NB4 (cell line): ENCODE measurements at regions not wholly inside any gene's neighbourhood (a gene's known extent, or its start where the extent isn't known, plus 50 kb on each side); places are given as distances from the start of the nearest gene placed in this dataset.

ENCODE experiments used
- CTCF ChIP-seq: IDR thresholded peaks from one replicate; pipeline ENCODE4 v1.5.1; 2012; ENCODE audit warnings: low read depth, low read length
- MYC ChIP-seq: IDR thresholded peaks from 2 replicates; pipeline ENCODE4 v1.6.1; 2011; ENCODE audit warnings: low read depth, low read length
- TF ChIP-seq, protein P1 (sequence below): IDR thresholded peaks from 2 replicates; pipeline ENCODE4 v1.6.1; 2011; ENCODE audit warnings: low read depth, low read length

DNA sequence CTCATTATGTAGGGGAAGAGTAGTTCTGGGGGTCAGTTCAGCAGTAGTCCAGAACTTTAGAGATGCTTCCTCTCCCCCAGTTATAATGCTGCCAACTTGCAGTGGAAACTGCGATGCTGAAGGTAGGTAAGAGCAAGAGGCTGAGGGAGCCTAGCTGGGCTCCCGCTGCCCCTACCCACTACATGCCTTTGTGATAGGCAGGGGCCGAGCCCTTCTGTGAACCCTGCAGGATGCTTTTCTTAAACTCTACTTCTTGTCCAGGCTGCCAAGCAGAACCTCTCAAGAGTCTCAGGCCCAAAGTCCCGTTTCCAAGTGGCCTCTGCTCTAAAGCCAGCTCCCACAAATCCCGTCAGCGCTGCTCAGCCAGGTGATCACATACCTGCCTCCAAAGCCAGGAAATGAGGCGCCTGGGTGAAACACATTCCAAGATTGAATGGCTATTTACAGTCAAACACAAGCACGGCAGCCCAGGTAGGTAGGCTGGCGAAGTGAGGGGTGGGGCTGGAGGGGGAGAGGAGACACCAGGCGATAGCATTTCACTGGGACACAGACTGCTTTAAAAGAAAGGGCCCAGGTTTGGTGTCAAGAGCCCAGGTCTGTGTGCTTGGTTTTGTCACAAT is 150.7 kb downstream of the CD24 start:
- TF ChIP-seq CTCF (no peak), MYC (no peak)
- TF ChIP-seq, protein P1, sequence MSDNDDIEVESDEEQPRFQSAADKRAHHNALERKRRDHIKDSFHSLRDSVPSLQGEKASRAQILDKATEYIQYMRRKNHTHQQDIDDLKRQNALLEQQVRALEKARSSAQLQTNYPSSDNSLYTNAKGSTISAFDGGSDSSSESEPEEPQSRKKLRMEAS = no peak
